ENCODE measurements at regions not wholly inside any gene's neighbourhood (a gene's known extent, or its start where the extent isn't known, plus 50 kb on each side); places are given as distances from the start of the nearest gene placed in this dataset.

DNA sequence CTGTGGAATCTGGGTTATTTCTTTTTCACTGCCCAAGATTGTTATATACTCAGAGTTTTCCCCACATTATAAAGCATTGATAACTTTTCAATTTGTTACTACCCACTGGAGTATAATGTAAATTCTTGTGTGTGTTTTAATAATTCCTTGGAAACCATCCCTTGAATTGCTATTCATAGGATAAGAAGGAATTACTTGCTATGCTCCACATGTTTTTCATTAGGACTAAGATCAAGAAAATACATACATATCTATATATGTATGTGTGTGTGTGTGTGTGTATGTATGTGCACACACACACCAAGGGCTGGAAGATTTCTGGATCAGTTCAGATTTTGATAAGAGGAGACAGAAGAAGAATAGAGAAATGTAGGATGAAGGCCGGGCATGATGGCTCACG lies 206.4 kb upstream of the JADE1 start:
- TF ChIP-seq EZH2 (IDR thresholded peaks at IDR 0.05; ENCODE audit: low read depth) (no peak), CTCF (conservative IDR thresholded peaks at IDR 0.05) (no peak)
